Endothelial cell of umbilical vein (primary cell): ENCODE measurements at regions not wholly inside any gene's neighbourhood (a gene's known extent, or its start where the extent isn't known, plus 50 kb on each side); places are given as distances from the start of the nearest gene placed in this dataset.

Experiments used
- BruUV-seq: library from RNA; stranded (reverse); fragments of 400-500 nt; replicated peaks from 2 replicates; lab custom pipeline; 2021; lab: Mats Ljungman, UMichigan
- CTCF ChIA-PET: fragments of 300-600, 350-600 bp; sonication (Branson Sonifier 250); formaldehyde crosslinking; loops from one replicate; lab custom pipeline; 2021; ENCODE audit warnings: antibody characterized with exemption, inconsistent platforms; lab: Charles Lee
- POLR2A ChIA-PET: fragments of 300-600, 350-600 bp; sonication (Branson Sonifier 250); formaldehyde crosslinking; loops from one replicate; lab custom pipeline; 2021; ENCODE audit warnings: antibody characterized with exemption, inconsistent platforms; lab: Charles Lee
- DNase-seq: peaks from one replicate; pipeline ENCODE4 v3.0.0-alpha.2; 2011; ENCODE audit warnings: low read depth, low spot score
- FAIRE-seq: peaks from 2 replicates; lab custom pipeline; 2011; peaks lifted over from hg19 to GRCh38; lab: Jason Lieb, UNC
- H2AFZ ChIP-seq: 2 replicates; pipeline ENCODE4 v1.6.0; 2012; ENCODE audit warnings: low read depth, low read length, control low read depth, inconsistent platforms
- H3K27ac ChIP-seq: 2 replicates; pipeline ENCODE4 v1.5.1; 2011; ENCODE audit warnings: low read depth, mild to moderate bottlenecking, control low read depth, low read length, moderate library complexity; ENCODE audit not compliant: insufficient read depth
- H3K27me3 ChIP-seq, 2 experiments: 2 replicates each; pipeline versions ENCODE4 v1.6.0 to v1.6.1; 2011; ENCODE audit warnings: low read length in 2 of 2, mixed read lengths in 1 of 2; ENCODE audit not compliant: control insufficient read depth in 2 of 2, insufficient read depth in 2 of 2
- H3K36me3 ChIP-seq, 2 experiments: 2 replicates in 1 of 2; 3 replicates in 1 of 2; pipeline ENCODE4 v1.5.1; 2011; ENCODE audit warnings: low read length in 2 of 2, mild to moderate bottlenecking in 1 of 2, moderate library complexity in 1 of 2; ENCODE audit not compliant: control insufficient read depth in 2 of 2, insufficient read depth in 2 of 2; ENCODE audit errors: extremely low read depth in 1 of 2
- H3K4me1 ChIP-seq: 3 replicates; pipeline ENCODE4 v1.5.1; 2011; ENCODE audit warnings: mild to moderate bottlenecking, low read length; ENCODE audit not compliant: control insufficient read depth, insufficient read depth; ENCODE audit errors: extremely low read depth
- H3K4me2 ChIP-seq: 2 replicates; pipeline ENCODE4 v1.6.1; 2011; ENCODE audit warnings: low read length, control low read depth, mixed read lengths; ENCODE audit not compliant: insufficient read depth
- H3K4me3 ChIP-seq, 3 experiments: fragments of 200-600 bp in 1 of 3; sonication (generic), shearing (Covaris generic) in 1 of 3; replicated peaks in 1 of 3; 2 replicates each; pipeline ENCODE4 v1.5.1; 2011 to 2016; ENCODE audit warnings: control low read depth in 3 of 3, low read length in 3 of 3, mild to moderate bottlenecking in 2 of 3, inconsistent platforms in 1 of 3, low read depth in 1 of 3, moderate library complexity in 1 of 3; ENCODE audit not compliant: insufficient read depth in 1 of 3
- H3K79me2 ChIP-seq: 2 replicates; pipeline ENCODE4 v1.6.0; 2012; ENCODE audit warnings: low read length, inconsistent platforms; ENCODE audit not compliant: control insufficient read depth, insufficient read depth
- H3K9ac ChIP-seq: replicated peaks from 2 replicates; pipeline ENCODE3; 2011; ENCODE audit warnings: low read length, control low read depth; ENCODE audit not compliant: insufficient read depth; ENCODE audit errors: extremely low read depth
- H3K9me1 ChIP-seq: replicated peaks from 3 replicates; pipeline ENCODE4 v1.6.0; 2011; ENCODE audit warnings: mild to moderate bottlenecking, low read length; ENCODE audit not compliant: control insufficient read depth, insufficient read depth; ENCODE audit errors: extremely low read depth
- H3K9me3 ChIP-seq: replicated peaks from 2 replicates; pipeline ENCODE4 v1.5.1; 2012; ENCODE audit warnings: low read length, inconsistent platforms; ENCODE audit not compliant: control insufficient read depth, insufficient read depth
- H4K20me1 ChIP-seq: replicated peaks from 2 replicates; pipeline ENCODE3; 2011; ENCODE audit warnings: mild to moderate bottlenecking, low read length; ENCODE audit not compliant: control insufficient read depth, insufficient read depth; ENCODE audit errors: extremely low read depth
- CTCF ChIP-seq, 2 donors: IDR thresholded peaks; 1 replicate in 1 of 2; 2 replicates in 1 of 2; pipeline ENCODE4 v1.5.1; 2011; ENCODE audit warnings: low read length in 2 of 2, mild to moderate bottlenecking in 2 of 2, moderate library complexity in 2 of 2, control low read depth in 1 of 2, inconsistent platforms in 1 of 2, low read depth in 1 of 2; ENCODE audit not compliant: insufficient read depth in 1 of 2; ENCODE audit errors: extremely low read depth in 1 of 2
- EZH2 ChIP-seq: IDR thresholded peaks from 2 replicates; pipeline ENCODE4 v1.6.1; 2012; ENCODE audit warnings: borderline replicate concordance, low read depth, mild to moderate bottlenecking, moderate library complexity, low read length, inconsistent platforms; ENCODE audit not compliant: severe bottlenecking
- FOS ChIP-seq: IDR thresholded peaks from 2 replicates; pipeline ENCODE4 v1.6.1; 2011; ENCODE audit warnings: mild to moderate bottlenecking, low read length, moderate library complexity, borderline replicate concordance; ENCODE audit not compliant: insufficient read depth
- GATA2 ChIP-seq: IDR thresholded peaks from 2 replicates; pipeline ENCODE4 v1.7.0; 2011; ENCODE audit warnings: low read depth, mild to moderate bottlenecking, moderate library complexity, mixed read lengths, low read length; ENCODE audit not compliant: insufficient read length, insufficient read depth
- JUN ChIP-seq: IDR thresholded peaks from 2 replicates; pipeline ENCODE4 v1.6.1; 2011; ENCODE audit warnings: borderline replicate concordance, low read depth; ENCODE audit not compliant: insufficient read length, insufficient read depth
- MYC ChIP-seq: IDR thresholded peaks from one replicate; pipeline ENCODE4 v1.6.1; 2011; ENCODE audit warnings: mild to moderate bottlenecking, low read depth, low read length
- POLR2A ChIP-seq: IDR thresholded peaks from 2 replicates; pipeline ENCODE4 v1.6.1; 2012; ENCODE audit warnings: low read depth, mild to moderate bottlenecking, control low read depth, low read length
- POLR2AphosphoS5 ChIP-seq: IDR thresholded peaks from 2 replicates; pipeline ENCODE4 v1.6.1; 2012; ENCODE audit warnings: low read depth, mild to moderate bottlenecking, control low read depth, low read length, moderate library complexity; ENCODE audit not compliant: insufficient read depth
- dilution Hi-C: fragments of 300-500 bp; cut with MboI; formaldehyde crosslinking; loops from one replicate; pipeline ENCODE4 v1.15.0; 2019; ENCODE audit warnings: low sequenced_read_pairs; ENCODE audit not compliant: extremely low pct_ligation_motif_present
- intact Hi-C: fragments of 100-400 bp; cut with micrococcal nuclease; formaldehyde crosslinking; loops from one replicate; pipeline ENCODE4 v1.10.0; 2022
- TF ChIP-seq, protein P1 (sequence below): IDR thresholded peaks from 2 replicates; pipeline ENCODE4 v1.6.1; 2011; ENCODE audit not compliant: insufficient read depth, insufficient read length

DNA sequence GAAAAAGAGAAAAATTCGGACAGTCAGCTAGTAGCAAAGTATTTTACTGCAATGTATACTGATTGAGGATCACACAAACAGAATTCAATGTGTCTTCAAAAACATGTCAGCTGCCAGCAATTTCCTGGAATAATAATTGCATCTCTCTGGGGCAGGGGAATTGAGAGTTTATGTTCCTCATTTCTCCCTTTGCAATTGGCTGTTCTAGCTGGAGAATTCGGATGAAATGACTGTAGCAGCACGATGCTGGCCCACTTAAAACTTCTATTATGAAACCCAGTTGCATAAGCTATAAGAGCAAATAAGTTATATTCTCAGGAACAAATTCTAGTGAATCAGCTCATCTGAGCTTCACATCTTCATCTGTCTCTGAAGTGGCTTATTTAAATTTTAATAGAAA, 99.9 kb upstream of the CPEB2 start:
- CTCF ChIA-PET, result no interaction called here

GRCh38 chr4:14903321-14903720, 99.0 kb upstream of the CPEB2 start:
- Histone ChIP-seq H3K9me3 (no peaks in the 10 kb centered on the region), H2AFZ (no peak overlapping the region), H3K9ac (no peak overlapping the region), H3K9me1 (no peaks in the 10 kb centered on the region), H3K79me2 (no peaks in the 10 kb centered on the region), H3K4me2 (no peak overlapping the region), H3K4me1 (no peaks in the 10 kb centered on the region), H3K36me3 (no peaks in the 10 kb centered on the region), H3K27ac (no peak overlapping the region), H3K27me3 (no peaks in the 10 kb centered on the region), H4K20me1 (no peaks in the 10 kb centered on the region), H3K4me3 (no peak overlapping the region)
- TF ChIP-seq GATA2, result no peak
- TF ChIP-seq POLR2A, result no peak
- TF ChIP-seq EZH2, result no peak
- no peak for TF ChIP-seq CTCF (IDR thresholded peaks at IDR 0.05; ENCODE audit: extremely low read depth in 1 of 2, insufficient read depth in 1 of 2, low read depth in 1 of 2, low read length in 2 of 2)
- TF ChIP-seq JUN, result no peak
- TF ChIP-seq, protein P1, sequence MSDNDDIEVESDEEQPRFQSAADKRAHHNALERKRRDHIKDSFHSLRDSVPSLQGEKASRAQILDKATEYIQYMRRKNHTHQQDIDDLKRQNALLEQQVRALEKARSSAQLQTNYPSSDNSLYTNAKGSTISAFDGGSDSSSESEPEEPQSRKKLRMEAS, result no peak
- TF ChIP-seq MYC, result no peak
- TF ChIP-seq FOS, result no peak
- no peak for TF ChIP-seq POLR2AphosphoS5
- intact Hi-C loops (no loop called here), dilution Hi-C loops (no loop called here)
- CTCF ChIA-PET, result no interaction called here
- DNase-seq (no peak), FAIRE-seq (no peak)
- BruUV-seq, result no TSS peak
- POLR2A ChIA-PET, result no interaction called here

More for the DNA sequence above, 99.9 kb upstream of the CPEB2 start:
- Histone ChIP-seq H4K20me1 (no peaks in the 10 kb centered on the region), H3K27me3 (no peaks in the 10 kb centered on the region), H3K36me3 (no peaks in the 10 kb centered on the region), H3K9ac (no peak overlapping the region), H3K4me3 (no peak overlapping the region), H3K4me2 (no peak overlapping the region), H3K9me3 (no peaks in the 10 kb centered on the region), H3K4me1 (no peaks in the 10 kb centered on the region), H3K27ac (no peak overlapping the region), H3K9me1 (no peaks in the 10 kb centered on the region), H3K79me2 (no peaks in the 10 kb centered on the region), H2AFZ (no peak overlapping the region)
- POLR2A ChIA-PET, result no interaction called here
- intact Hi-C loops, result no loop called here
- dilution Hi-C loops, result no loop called here
- TF ChIP-seq EZH2, result no peak
- TF ChIP-seq POLR2AphosphoS5, result no peak
- no peak for TF ChIP-seq MYC
- no peak for TF ChIP-seq FOS
- no peak for TF ChIP-seq GATA2
- no peak for TF ChIP-seq JUN
- TF ChIP-seq POLR2A, result no peak
- no peak for FAIRE-seq
- no TSS peak for BruUV-seq
- DNase-seq, result no peak
